Neural progenitor cell (in vitro differentiated cells): ENCODE measurements at regions not wholly inside any gene's neighbourhood (a gene's known extent, or its start where the extent isn't known, plus 50 kb on each side); places are given as distances from the start of the nearest gene placed in this dataset.

ENCODE experiments used
- DNase-seq: peaks from one replicate; pipeline ENCODE4 v3.0.0-alpha.2; 2016; ENCODE audit warnings: low spot score
- H2AFZ ChIP-seq: fragments of 200-600 bp; sonication (generic); replicated peaks from 2 replicates; pipeline ENCODE4 v1.6.1; 2016; ENCODE audit warnings: antibody characterized with exemption
- H3F3A ChIP-seq: fragments of 200-600 bp; sonication (generic); 2 replicates; pipeline ENCODE4 v1.6.1; 2016; ENCODE audit warnings: antibody characterized with exemption, low read depth
- H3K27ac ChIP-seq: fragments of 200-600 bp; sonication (generic); 2 replicates; pipeline ENCODE4 v1.5.1; 2016; ENCODE audit warnings: mild to moderate bottlenecking
- H3K27me3 ChIP-seq: fragments of 200-600 bp; sonication (generic); 2 replicates; pipeline ENCODE4 v1.6.1; 2016; ENCODE audit warnings: mild to moderate bottlenecking, moderate library complexity
- H3K36me3 ChIP-seq: fragments of 200-600 bp; sonication (generic); 2 replicates; pipeline ENCODE4 v1.5.1; 2016
- H3K4me1 ChIP-seq: fragments of 200-600 bp; sonication (generic); 2 replicates; pipeline ENCODE4 v1.6.1; 2016; ENCODE audit warnings: mixed run types
- H3K4me2 ChIP-seq: fragments of 200-600 bp; sonication (generic); 2 replicates; pipeline ENCODE4 v1.6.1; 2016
- H3K4me3 ChIP-seq: fragments of 200-600 bp; sonication (generic); 2 replicates; pipeline ENCODE4 v1.5.1; 2016
- H3K79me2 ChIP-seq: fragments of 200-600 bp; sonication (generic); 2 replicates; pipeline ENCODE4 v1.6.1; 2016; ENCODE audit warnings: low read depth
- H3K9ac ChIP-seq: fragments of 200-600 bp; sonication (generic); 2 replicates; pipeline ENCODE4 v1.6.1; 2016
- H3K9me3 ChIP-seq: fragments of 200-600 bp; sonication (generic); 2 replicates; pipeline ENCODE4 v1.5.1; 2016; ENCODE audit warnings: low read depth
- H4K20me1 ChIP-seq: fragments of 200-600 bp; sonication (generic); 2 replicates; pipeline ENCODE4 v1.6.1; 2016; ENCODE audit warnings: low read depth
- H3K27ac Mint-ChIP-seq: 3 replicates; pipeline ENCODE4 v1.8.0; 2021; ENCODE audit warnings: mixed read lengths
- H3K27me3 Mint-ChIP-seq: 2 replicates; pipeline ENCODE4 v1.8.0; 2022; ENCODE audit warnings: low read depth, mild to moderate bottlenecking, inconsistent platforms, moderate library complexity, mixed read lengths; ENCODE audit not compliant: insufficient read depth
- H3K36me3 Mint-ChIP-seq: 3 replicates; pipeline ENCODE4 v1.8.0; 2021; ENCODE audit warnings: mixed read lengths
- H3K4me1 Mint-ChIP-seq: 3 replicates; pipeline ENCODE4 v1.8.0; 2021; ENCODE audit warnings: mixed read lengths
- H3K4me3 Mint-ChIP-seq: 3 replicates; pipeline ENCODE4 v1.8.0; 2021; ENCODE audit warnings: mild to moderate bottlenecking, moderate library complexity, mixed read lengths
- H3K9me3 Mint-ChIP-seq: 3 replicates; pipeline ENCODE4 v1.8.0; 2020; ENCODE audit warnings: mixed read lengths
- EZH2 ChIP-seq: fragments of 200-600 bp; sonication (generic); IDR thresholded peaks from 2 replicates; pipeline ENCODE4 v1.6.1; 2017; ENCODE audit warnings: antibody characterized with exemption, mild to moderate bottlenecking, moderate library complexity
- EZH2phosphoT487 ChIP-seq: fragments of 200-600 bp; sonication (generic); IDR thresholded peaks from 2 replicates; pipeline ENCODE4 v1.6.1; 2017; ENCODE audit warnings: antibody characterized with exemption
- TF ChIP-seq, protein P1 (sequence below): fragments of 200-600 bp; sonication (generic); IDR thresholded peaks from 2 replicates; pipeline ENCODE4 v1.5.1; 2017; ENCODE audit warnings: antibody characterized with exemption, mild to moderate bottlenecking

DNA sequence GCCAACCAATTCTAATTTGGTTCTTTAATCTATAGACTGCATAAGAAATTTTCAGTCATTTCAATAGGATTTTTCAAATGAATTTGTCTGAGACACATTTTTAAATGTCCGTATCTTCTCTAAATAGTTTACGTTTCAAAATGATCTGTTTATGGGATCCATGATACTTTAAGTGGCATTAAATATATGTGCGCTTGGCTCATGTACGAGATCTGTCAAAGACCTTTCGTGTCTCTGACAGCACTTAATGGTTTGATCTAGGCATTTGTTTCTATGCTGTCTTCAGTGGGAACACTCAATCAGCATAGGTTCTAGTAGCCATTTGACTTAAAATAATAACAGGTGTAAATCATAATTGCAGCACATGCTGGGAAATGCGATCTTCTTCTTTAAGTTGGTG, 731.0 kb downstream of the CENPC start:
- Histone ChIP-seq H4K20me1 (no peaks in the 10 kb centered on the region), H3F3A (no peaks in the 10 kb centered on the region), H3K4me2 (no peak overlapping the region), H3K9ac (no peak overlapping the region), H3K4me1 (no peaks in the 10 kb centered on the region), H2AFZ (no peak overlapping the region), H3K36me3 (no peaks in the 10 kb centered on the region), H3K27ac (no peak overlapping the region), H3K79me2 (no peaks in the 10 kb centered on the region), H3K9me3 (no peaks in the 10 kb centered on the region), H3K27me3 (no peaks in the 10 kb centered on the region), H3K4me3 (no peak overlapping the region)
- no peak for DNase-seq
- H3K36me3 Mint-ChIP-seq: no peaks in the 10 kb centered on the region
- H3K27me3 Mint-ChIP-seq: no peaks in the 10 kb centered on the region
- no peak overlapping the region for H3K27ac Mint-ChIP-seq
- no peak overlapping the region for H3K4me3 Mint-ChIP-seq
- no peaks in the 10 kb centered on the region for H3K9me3 Mint-ChIP-seq
- TF ChIP-seq EZH2 (no peak), EZH2phosphoT487 (no peak)
- TF ChIP-seq, protein P1, sequence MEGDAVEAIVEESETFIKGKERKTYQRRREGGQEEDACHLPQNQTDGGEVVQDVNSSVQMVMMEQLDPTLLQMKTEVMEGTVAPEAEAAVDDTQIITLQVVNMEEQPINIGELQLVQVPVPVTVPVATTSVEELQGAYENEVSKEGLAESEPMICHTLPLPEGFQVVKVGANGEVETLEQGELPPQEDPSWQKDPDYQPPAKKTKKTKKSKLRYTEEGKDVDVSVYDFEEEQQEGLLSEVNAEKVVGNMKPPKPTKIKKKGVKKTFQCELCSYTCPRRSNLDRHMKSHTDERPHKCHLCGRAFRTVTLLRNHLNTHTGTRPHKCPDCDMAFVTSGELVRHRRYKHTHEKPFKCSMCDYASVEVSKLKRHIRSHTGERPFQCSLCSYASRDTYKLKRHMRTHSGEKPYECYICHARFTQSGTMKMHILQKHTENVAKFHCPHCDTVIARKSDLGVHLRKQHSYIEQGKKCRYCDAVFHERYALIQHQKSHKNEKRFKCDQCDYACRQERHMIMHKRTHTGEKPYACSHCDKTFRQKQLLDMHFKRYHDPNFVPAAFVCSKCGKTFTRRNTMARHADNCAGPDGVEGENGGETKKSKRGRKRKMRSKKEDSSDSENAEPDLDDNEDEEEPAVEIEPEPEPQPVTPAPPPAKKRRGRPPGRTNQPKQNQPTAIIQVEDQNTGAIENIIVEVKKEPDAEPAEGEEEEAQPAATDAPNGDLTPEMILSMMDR: no peak
- peaks cover 2% of the 10 kb centered on the region for H3K4me1 Mint-ChIP-seq

- TF ChIP-seq, protein P1: no peak
- TF ChIP-seq EZH2 (no peak), EZH2phosphoT487 (no peak)
- Histone ChIP-seq H3K27me3 (no peaks in the 10 kb centered on the region), H3K27ac (no peak overlapping the region), H3K4me3 (no peak overlapping the region), H4K20me1 (no peaks in the 10 kb centered on the region), H3K9ac (no peak overlapping the region), H3K4me1 (no peaks in the 10 kb centered on the region), H2AFZ (no peak overlapping the region), H3K4me2 (no peak overlapping the region), H3K9me3 (no peaks in the 10 kb centered on the region), H3F3A (no peaks in the 10 kb centered on the region), H3K79me2 (no peaks in the 10 kb centered on the region), H3K36me3 (no peaks in the 10 kb centered on the region)
- Mint-ChIP-seq H3K27ac (no peak overlapping the region), H3K4me3 (no peak overlapping the region), H3K27me3 (no peaks in the 10 kb centered on the region), H3K9me3 (peaks cover 2% of the 10 kb centered on the region), H3K36me3 (no peaks in the 10 kb centered on the region), H3K4me1 (no peaks in the 10 kb centered on the region)
- no peak for DNase-seq
Measured at GRCh38 chr4:66805582-66805981, 739.7 kb downstream of the CENPC start.

- Mint-ChIP-seq H3K9me3 (peaks cover 2% of the 10 kb centered on the region), H3K27me3 (no peaks in the 10 kb centered on the region), H3K4me1 (no peaks in the 10 kb centered on the region), H3K4me3 (no peak overlapping the region), H3K36me3 (no peaks in the 10 kb centered on the region), H3K27ac (no peak overlapping the region)
- TF ChIP-seq, protein P1: no peak
- TF ChIP-seq EZH2phosphoT487 (no peak), EZH2 (no peak)
- Histone ChIP-seq H3K9me3 (no peaks in the 10 kb centered on the region), H2AFZ (no peak overlapping the region), H3K27me3 (no peaks in the 10 kb centered on the region), H3K79me2 (no peaks in the 10 kb centered on the region), H3K4me3 (no peak overlapping the region), H3K9ac (no peak overlapping the region), H3K27ac (no peak overlapping the region), H3K4me2 (no peak overlapping the region), H3K36me3 (no peaks in the 10 kb centered on the region), H3F3A (no peaks in the 10 kb centered on the region), H4K20me1 (no peaks in the 10 kb centered on the region), H3K4me1 (no peaks in the 10 kb centered on the region)
- DNase-seq: no peak
Measured at GRCh38 chr4:66804979-66805378, 740.3 kb downstream of the CENPC start.
